NOMO-1 treated with dmso at 0.1 percent for 144 hours (cell line): ENCODE measurements at regions not wholly inside any gene's neighbourhood (a gene's known extent, or its start where the extent isn't known, plus 50 kb on each side); places are given as distances from the start of the nearest gene placed in this dataset.

Experiments used
- DNase-seq: peaks from one replicate; lab custom pipeline; 2025; ENCODE audit not compliant: unreplicated experiment; lab: John Stamatoyannopoulos, UW

DNA sequence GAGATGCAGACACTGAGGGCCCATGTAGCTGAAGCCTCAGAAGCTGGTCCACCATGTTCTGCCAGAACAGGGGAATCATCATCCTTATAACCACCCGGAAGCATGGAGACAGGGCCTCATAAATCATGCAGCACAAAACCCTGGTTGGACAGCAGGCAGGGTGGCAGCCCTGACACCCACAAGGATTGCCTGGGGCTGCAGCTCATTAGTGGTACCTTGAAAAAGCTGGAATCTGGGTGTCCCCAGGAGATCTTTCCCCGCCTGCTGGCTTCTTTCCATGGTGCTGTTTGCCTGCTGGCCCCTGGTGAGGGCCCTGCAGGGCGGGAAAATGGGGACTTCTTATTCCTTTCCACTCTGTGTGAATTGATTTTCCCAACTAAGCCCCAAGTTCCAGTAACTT is 50.6 kb upstream of the GGTLC1 start:
- DNase-seq: no peak
